PFSK-1 (cell line): ENCODE measurements at regions not wholly inside any gene's neighbourhood (a gene's known extent, or its start where the extent isn't known, plus 50 kb on each side); places are given as distances from the start of the nearest gene placed in this dataset.

Experiments
- FOXP2 ChIP-seq: optimal IDR thresholded peaks from 2 replicates; pipeline ENCODE3; 2011; ENCODE audit warnings: borderline replicate concordance, control low read depth, inconsistent platforms; ENCODE audit not compliant: insufficient read depth; ENCODE audit errors: extremely low read length, extremely low read depth
- POLR2AphosphoS5 ChIP-seq: IDR thresholded peaks from 2 replicates; pipeline ENCODE4 v1.6.1; 2012; ENCODE audit warnings: low read depth, mild to moderate bottlenecking, control low read depth, low read length, moderate library complexity
- SIN3A ChIP-seq: IDR thresholded peaks from 2 replicates; pipeline ENCODE4 v1.6.1; 2012; ENCODE audit warnings: mild to moderate bottlenecking, low read length, moderate library complexity, borderline replicate concordance; ENCODE audit not compliant: insufficient read depth
- TAF1 ChIP-seq: IDR thresholded peaks from 2 replicates; pipeline ENCODE4 v1.6.1; 2012; ENCODE audit warnings: low read length, control low read depth, borderline replicate concordance; ENCODE audit not compliant: insufficient read depth
- TF ChIP-seq, protein P1 (sequence below), 2 experiments: IDR thresholded peaks; 2 replicates each; pipeline versions ENCODE4 v1.6.1 to v1.8.0; 2011 to 2012; ENCODE audit warnings: low read depth in 2 of 2, low read length in 2 of 2, control low read depth in 1 of 2, inconsistent platforms in 1 of 2, mild to moderate bottlenecking in 1 of 2, moderate library complexity in 1 of 2; ENCODE audit not compliant: insufficient read depth in 1 of 2

GRCh38 chr12:18897823-18898222 is 159.9 kb downstream of the CAPZA3 start:
- TF ChIP-seq SIN3A (no peak), TAF1 (no peak), POLR2AphosphoS5 (no peak), FOXP2 (no peak)
- TF ChIP-seq, protein P1, sequence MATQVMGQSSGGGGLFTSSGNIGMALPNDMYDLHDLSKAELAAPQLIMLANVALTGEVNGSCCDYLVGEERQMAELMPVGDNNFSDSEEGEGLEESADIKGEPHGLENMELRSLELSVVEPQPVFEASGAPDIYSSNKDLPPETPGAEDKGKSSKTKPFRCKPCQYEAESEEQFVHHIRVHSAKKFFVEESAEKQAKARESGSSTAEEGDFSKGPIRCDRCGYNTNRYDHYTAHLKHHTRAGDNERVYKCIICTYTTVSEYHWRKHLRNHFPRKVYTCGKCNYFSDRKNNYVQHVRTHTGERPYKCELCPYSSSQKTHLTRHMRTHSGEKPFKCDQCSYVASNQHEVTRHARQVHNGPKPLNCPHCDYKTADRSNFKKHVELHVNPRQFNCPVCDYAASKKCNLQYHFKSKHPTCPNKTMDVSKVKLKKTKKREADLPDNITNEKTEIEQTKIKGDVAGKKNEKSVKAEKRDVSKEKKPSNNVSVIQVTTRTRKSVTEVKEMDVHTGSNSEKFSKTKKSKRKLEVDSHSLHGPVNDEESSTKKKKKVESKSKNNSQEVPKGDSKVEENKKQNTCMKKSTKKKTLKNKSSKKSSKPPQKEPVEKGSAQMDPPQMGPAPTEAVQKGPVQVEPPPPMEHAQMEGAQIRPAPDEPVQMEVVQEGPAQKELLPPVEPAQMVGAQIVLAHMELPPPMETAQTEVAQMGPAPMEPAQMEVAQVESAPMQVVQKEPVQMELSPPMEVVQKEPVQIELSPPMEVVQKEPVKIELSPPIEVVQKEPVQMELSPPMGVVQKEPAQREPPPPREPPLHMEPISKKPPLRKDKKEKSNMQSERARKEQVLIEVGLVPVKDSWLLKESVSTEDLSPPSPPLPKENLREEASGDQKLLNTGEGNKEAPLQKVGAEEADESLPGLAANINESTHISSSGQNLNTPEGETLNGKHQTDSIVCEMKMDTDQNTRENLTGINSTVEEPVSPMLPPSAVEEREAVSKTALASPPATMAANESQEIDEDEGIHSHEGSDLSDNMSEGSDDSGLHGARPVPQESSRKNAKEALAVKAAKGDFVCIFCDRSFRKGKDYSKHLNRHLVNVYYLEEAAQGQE (IDR thresholded peaks at IDR 0.05; ENCODE audit: insufficient read depth in 1 of 2, low read depth in 2 of 2, low read length in 2 of 2): no peak

GRCh38 chr12:18898470-18898869 is 160.6 kb downstream of the CAPZA3 start:
- TF ChIP-seq POLR2AphosphoS5 (no peak), TAF1 (no peak), SIN3A (no peak), FOXP2 (no peak)
- TF ChIP-seq, protein P1 (IDR thresholded peaks at IDR 0.05; ENCODE audit: insufficient read depth in 1 of 2, low read depth in 2 of 2, low read length in 2 of 2): no peak

DNA sequence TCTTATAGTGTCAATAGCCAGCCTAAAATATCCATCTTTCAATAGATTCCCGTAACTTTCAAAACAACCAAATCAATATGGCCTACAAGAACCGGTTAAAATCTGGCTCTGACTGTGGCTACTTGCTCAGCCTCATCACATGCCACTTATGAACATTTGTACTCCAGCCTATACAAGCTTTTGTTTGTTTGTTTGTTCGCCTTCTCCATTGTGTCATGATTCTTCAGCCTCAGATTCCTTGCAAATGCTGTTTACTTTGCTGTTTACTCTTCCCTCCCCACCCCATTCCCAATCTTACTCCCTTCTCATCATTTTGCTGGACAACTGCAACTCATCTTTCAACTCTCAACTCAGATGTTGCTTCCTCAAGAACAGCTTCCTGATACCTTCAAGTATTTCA is 161.2 kb downstream of the CAPZA3 start:
- TF ChIP-seq POLR2AphosphoS5 (no peak), SIN3A (no peak), FOXP2 (no peak), TAF1 (no peak)
- TF ChIP-seq, protein P1 (IDR thresholded peaks at IDR 0.05; ENCODE audit: insufficient read depth in 1 of 2, low read depth in 2 of 2, low read length in 2 of 2): no peak

- TF ChIP-seq TAF1 (no peak), POLR2AphosphoS5 (no peak), SIN3A (no peak), FOXP2 (no peak)
- TF ChIP-seq, protein P1 (IDR thresholded peaks at IDR 0.05; ENCODE audit: insufficient read depth in 1 of 2, low read depth in 2 of 2, low read length in 2 of 2): no peak
These were observed 161.9 kb downstream of the CAPZA3 start for GRCh38 chr12:18899678-18900317.

GRCh38 chr12:18905134-18905533 is 167.2 kb downstream of the CAPZA3 start:
- TF ChIP-seq POLR2AphosphoS5: no peak
- TF ChIP-seq, protein P1 (IDR thresholded peaks at IDR 0.05; ENCODE audit: insufficient read depth in 1 of 2, low read depth in 2 of 2, low read length in 2 of 2): no peak
- TF ChIP-seq SIN3A: no peak
- TF ChIP-seq FOXP2: no peak
- no peak for TF ChIP-seq TAF1
